ENCODE measurements at regions not wholly inside any gene's neighbourhood (a gene's known extent, or its start where the extent isn't known, plus 50 kb on each side); places are given as distances from the start of the nearest gene placed in this dataset.

DNA sequence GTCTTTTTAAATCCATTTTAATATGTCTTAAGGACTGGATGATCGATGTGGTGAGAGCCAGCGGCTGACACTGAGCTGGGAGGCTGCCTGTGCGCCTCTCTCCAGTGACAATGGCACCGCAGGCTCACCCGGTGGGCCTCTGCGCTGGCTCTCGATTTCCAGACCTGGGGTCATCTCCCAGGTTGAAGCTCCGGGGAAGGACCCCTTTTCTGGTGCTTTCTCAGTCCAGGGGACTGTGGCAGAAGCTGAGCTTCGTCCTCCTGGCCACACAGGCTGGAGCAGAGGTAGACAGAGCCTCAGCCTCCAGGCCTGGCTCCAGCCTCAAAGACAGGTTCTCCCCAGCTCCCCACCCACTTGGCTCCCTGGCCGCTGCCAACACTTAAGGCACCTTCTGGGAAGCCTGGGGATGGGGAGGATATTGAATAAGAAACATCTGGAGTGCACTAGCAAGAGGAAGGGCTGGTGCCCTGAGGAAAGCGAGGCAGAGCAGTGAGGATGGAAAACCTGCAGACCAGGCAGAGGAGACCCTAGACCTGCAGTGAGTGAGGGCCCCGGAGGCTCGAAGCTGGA, 154.2 kb upstream of the SMAD3 start:
- Histone ChIP-seq H3K9ac (ENCODE audit: low read length) (no peak overlapping the region), H2AFZ (ENCODE audit: low read length) (no peak overlapping the region), H3K9me3 (ENCODE audit: low read length) (0 out of 2 replicates have a peak, but pooled peaks cover 2% of the 10 kb centered on the region), H3K4me2 (ENCODE audit: low read length) (no peak overlapping the region), H3K27me3 (ENCODE audit: insufficient read depth, low read length) (peaks cover 15% of the 10 kb centered on the region), H4K20me1 (ENCODE audit: insufficient read depth, low read length) (no peaks in the 10 kb centered on the region), H3K79me2 (ENCODE audit: insufficient read depth, low read length) (no peaks in the 10 kb centered on the region), H3K9me2 (ENCODE audit: low read depth, low read length) (no peaks in the 10 kb centered on the region), H3K4me3 (ENCODE audit: low read depth, low read length, poor library complexity, severe bottlenecking) (no peak overlapping the region), H3K36me3 (ENCODE audit: insufficient read depth, low read length) (no peaks in the 10 kb centered on the region; the same call in 1 of the 2 replicates), H3F3A (ENCODE audit: insufficient read depth, low read length) (no peaks in the 10 kb centered on the region), H3K4me1 (ENCODE audit: insufficient read depth, low read length, severe bottlenecking) (peaks cover 23% of the 10 kb centered on the region), H3K27ac (ENCODE audit: low read depth, low read length, poor library complexity, severe bottlenecking) (no peak overlapping the region)
- no peak for TF ChIP-seq EZH2 (IDR thresholded peaks at IDR 0.05; ENCODE audit: borderline replicate concordance, low read length)
- TF ChIP-seq, protein P1, sequence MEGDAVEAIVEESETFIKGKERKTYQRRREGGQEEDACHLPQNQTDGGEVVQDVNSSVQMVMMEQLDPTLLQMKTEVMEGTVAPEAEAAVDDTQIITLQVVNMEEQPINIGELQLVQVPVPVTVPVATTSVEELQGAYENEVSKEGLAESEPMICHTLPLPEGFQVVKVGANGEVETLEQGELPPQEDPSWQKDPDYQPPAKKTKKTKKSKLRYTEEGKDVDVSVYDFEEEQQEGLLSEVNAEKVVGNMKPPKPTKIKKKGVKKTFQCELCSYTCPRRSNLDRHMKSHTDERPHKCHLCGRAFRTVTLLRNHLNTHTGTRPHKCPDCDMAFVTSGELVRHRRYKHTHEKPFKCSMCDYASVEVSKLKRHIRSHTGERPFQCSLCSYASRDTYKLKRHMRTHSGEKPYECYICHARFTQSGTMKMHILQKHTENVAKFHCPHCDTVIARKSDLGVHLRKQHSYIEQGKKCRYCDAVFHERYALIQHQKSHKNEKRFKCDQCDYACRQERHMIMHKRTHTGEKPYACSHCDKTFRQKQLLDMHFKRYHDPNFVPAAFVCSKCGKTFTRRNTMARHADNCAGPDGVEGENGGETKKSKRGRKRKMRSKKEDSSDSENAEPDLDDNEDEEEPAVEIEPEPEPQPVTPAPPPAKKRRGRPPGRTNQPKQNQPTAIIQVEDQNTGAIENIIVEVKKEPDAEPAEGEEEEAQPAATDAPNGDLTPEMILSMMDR (IDR thresholded peaks at IDR 0.05; ENCODE audit: low read length) = no peak

DNA sequence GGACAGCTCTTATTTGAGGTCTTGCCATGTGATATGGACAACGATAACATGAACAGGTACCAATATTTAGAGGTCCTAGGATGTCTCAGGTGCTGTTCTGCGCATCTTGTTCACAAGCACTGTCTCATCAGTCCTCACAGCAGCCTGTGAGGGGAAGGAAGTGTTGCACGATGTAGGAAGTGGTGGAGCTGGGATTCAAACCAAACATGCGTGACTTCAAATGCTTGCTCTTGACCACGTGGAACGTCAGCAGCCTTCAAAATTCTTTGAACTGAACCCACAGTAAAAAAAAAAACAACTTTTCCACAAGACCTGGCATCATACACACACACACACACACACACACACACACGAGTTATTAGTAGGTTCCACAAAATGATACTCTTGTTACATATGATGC, 153.4 kb upstream of the SMAD3 start:
- no peaks in the 10 kb centered on the region for H4K20me1 ChIP-seq (ENCODE audit: insufficient read depth, low read length)
- peaks cover 23% of the 10 kb centered on the region for H3K4me1 ChIP-seq (ENCODE audit: insufficient read depth, low read length, severe bottlenecking)
- H3K9ac ChIP-seq (ENCODE audit: low read length) = no peak overlapping the region
- no peak for TF ChIP-seq EZH2 (IDR thresholded peaks at IDR 0.05; ENCODE audit: borderline replicate concordance, low read length)
- TF ChIP-seq, protein P1 (IDR thresholded peaks at IDR 0.05; ENCODE audit: low read length) = no peak
- no peak overlapping the region for H3K4me3 ChIP-seq (ENCODE audit: low read depth, low read length, poor library complexity, severe bottlenecking)
- H3K36me3 ChIP-seq (ENCODE audit: insufficient read depth, low read length) = no peaks in the 10 kb centered on the region; the same call in 1 of the 2 replicates
- no peak overlapping the region for H3K4me2 ChIP-seq (ENCODE audit: low read length)
- H3K9me3 ChIP-seq (ENCODE audit: low read length) = no peaks in the 10 kb centered on the region
- H3F3A ChIP-seq (ENCODE audit: insufficient read depth, low read length) = no peaks in the 10 kb centered on the region
- H3K27me3 ChIP-seq (ENCODE audit: insufficient read depth, low read length) = peaks cover 7% of the 10 kb centered on the region
- no peaks in the 10 kb centered on the region for H3K9me2 ChIP-seq (ENCODE audit: low read depth, low read length)
- no peaks in the 10 kb centered on the region for H3K79me2 ChIP-seq (ENCODE audit: insufficient read depth, low read length)
- H2AFZ ChIP-seq (ENCODE audit: low read length) = no peak overlapping the region
- H3K27ac ChIP-seq (ENCODE audit: low read depth, low read length, poor library complexity, severe bottlenecking) = no peak overlapping the region

DNA sequence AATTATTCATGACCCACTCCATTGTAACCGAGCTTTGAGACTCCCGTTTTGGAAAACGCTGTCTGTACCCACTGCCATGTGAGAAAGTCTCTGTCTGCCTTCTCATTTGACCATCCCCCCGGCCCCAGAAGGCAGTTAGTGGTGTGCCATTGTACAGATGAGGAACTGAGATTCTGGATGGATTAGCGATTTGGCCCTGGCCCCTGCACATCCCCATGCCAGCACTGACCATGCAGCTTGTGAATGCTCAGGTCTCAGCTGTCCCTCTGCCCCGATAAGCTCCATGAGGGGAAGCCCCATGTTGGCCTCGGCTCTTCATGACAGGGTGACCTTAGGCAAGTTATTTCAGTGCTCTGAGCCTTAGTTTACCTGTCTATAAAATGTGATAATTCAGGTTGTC, 153.0 kb upstream of the SMAD3 start:
- H3K9ac ChIP-seq (ENCODE audit: low read length) = no peak overlapping the region
- peaks cover 7% of the 10 kb centered on the region for H3K27me3 ChIP-seq (ENCODE audit: insufficient read depth, low read length)
- H3K36me3 ChIP-seq (ENCODE audit: insufficient read depth, low read length) = no peaks in the 10 kb centered on the region; the same call in 1 of the 2 replicates
- no peak overlapping the region for H2AFZ ChIP-seq (ENCODE audit: low read length)
- H3K4me2 ChIP-seq (ENCODE audit: low read length) = no peak overlapping the region; the same call in 1 of the 2 replicates
- no peaks in the 10 kb centered on the region for H3K9me2 ChIP-seq (ENCODE audit: low read depth, low read length)
- TF ChIP-seq EZH2 (IDR thresholded peaks at IDR 0.05; ENCODE audit: borderline replicate concordance, low read length) = no peak
- TF ChIP-seq, protein P1 (IDR thresholded peaks at IDR 0.05; ENCODE audit: low read length) = no peak
- peaks cover 3% of the 10 kb centered on the region; the same call in 1 of the 2 replicates for H3K9me3 ChIP-seq (ENCODE audit: low read length)
- peaks cover 23% of the 10 kb centered on the region for H3K4me1 ChIP-seq (ENCODE audit: insufficient read depth, low read length, severe bottlenecking)
- no peaks in the 10 kb centered on the region for H4K20me1 ChIP-seq (ENCODE audit: insufficient read depth, low read length)
- H3K4me3 ChIP-seq (ENCODE audit: low read depth, low read length, poor library complexity, severe bottlenecking) = no peak overlapping the region
- H3K27ac ChIP-seq (ENCODE audit: low read depth, low read length, poor library complexity, severe bottlenecking) = no peak overlapping the region
- H3F3A ChIP-seq (ENCODE audit: insufficient read depth, low read length) = no peaks in the 10 kb centered on the region
- no peaks in the 10 kb centered on the region for H3K79me2 ChIP-seq (ENCODE audit: insufficient read depth, low read length)
